ENCODE measurements at regions not wholly inside any gene's neighbourhood (a gene's known extent, or its start where the extent isn't known, plus 50 kb on each side); places are given as distances from the start of the nearest gene placed in this dataset.

DNA sequence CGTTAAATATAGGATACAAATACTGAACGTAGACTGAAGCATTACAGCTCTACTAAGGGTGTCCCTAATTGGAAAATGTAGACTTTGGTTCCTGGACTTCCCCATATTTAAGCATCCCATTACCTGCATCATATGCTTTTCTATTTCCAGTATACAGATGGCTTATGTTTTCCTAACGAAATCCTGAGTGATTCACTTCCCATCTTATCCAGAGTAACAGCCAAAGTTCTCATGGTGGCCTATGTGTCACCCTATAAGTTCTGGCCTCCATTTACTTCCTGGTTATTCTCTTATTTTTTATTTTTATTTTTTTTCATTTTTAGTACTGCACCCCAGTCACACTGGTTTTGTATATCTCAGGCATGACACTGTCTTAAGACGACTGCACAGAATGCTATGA lies 552.3 kb downstream of the PRDM9 start:
- TF ChIP-seq, protein P1, sequence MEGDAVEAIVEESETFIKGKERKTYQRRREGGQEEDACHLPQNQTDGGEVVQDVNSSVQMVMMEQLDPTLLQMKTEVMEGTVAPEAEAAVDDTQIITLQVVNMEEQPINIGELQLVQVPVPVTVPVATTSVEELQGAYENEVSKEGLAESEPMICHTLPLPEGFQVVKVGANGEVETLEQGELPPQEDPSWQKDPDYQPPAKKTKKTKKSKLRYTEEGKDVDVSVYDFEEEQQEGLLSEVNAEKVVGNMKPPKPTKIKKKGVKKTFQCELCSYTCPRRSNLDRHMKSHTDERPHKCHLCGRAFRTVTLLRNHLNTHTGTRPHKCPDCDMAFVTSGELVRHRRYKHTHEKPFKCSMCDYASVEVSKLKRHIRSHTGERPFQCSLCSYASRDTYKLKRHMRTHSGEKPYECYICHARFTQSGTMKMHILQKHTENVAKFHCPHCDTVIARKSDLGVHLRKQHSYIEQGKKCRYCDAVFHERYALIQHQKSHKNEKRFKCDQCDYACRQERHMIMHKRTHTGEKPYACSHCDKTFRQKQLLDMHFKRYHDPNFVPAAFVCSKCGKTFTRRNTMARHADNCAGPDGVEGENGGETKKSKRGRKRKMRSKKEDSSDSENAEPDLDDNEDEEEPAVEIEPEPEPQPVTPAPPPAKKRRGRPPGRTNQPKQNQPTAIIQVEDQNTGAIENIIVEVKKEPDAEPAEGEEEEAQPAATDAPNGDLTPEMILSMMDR (IDR thresholded peaks at IDR 0.05; ENCODE audit: insufficient read depth, low read length), result no peak
- TF ChIP-seq GABPA (IDR thresholded peaks at IDR 0.05; ENCODE audit: low read depth), result no peak
- TF ChIP-seq, protein P2, sequence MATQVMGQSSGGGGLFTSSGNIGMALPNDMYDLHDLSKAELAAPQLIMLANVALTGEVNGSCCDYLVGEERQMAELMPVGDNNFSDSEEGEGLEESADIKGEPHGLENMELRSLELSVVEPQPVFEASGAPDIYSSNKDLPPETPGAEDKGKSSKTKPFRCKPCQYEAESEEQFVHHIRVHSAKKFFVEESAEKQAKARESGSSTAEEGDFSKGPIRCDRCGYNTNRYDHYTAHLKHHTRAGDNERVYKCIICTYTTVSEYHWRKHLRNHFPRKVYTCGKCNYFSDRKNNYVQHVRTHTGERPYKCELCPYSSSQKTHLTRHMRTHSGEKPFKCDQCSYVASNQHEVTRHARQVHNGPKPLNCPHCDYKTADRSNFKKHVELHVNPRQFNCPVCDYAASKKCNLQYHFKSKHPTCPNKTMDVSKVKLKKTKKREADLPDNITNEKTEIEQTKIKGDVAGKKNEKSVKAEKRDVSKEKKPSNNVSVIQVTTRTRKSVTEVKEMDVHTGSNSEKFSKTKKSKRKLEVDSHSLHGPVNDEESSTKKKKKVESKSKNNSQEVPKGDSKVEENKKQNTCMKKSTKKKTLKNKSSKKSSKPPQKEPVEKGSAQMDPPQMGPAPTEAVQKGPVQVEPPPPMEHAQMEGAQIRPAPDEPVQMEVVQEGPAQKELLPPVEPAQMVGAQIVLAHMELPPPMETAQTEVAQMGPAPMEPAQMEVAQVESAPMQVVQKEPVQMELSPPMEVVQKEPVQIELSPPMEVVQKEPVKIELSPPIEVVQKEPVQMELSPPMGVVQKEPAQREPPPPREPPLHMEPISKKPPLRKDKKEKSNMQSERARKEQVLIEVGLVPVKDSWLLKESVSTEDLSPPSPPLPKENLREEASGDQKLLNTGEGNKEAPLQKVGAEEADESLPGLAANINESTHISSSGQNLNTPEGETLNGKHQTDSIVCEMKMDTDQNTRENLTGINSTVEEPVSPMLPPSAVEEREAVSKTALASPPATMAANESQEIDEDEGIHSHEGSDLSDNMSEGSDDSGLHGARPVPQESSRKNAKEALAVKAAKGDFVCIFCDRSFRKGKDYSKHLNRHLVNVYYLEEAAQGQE (IDR thresholded peaks at IDR 0.05; ENCODE audit: insufficient replicate concordance, low read depth), result no peak
- TF ChIP-seq SPI1 (IDR thresholded peaks at IDR 0.05; ENCODE audit: borderline replicate concordance, low read depth), result no peak
- TF ChIP-seq POLR2AphosphoS5 (IDR thresholded peaks at IDR 0.05; ENCODE audit: low read depth), result no peak

All from HL-60 (cell line).